Mesenteric fat pad (tissue), 1 donor: ENCODE measurements at regions not wholly inside any gene's neighbourhood (a gene's known extent, or its start where the extent isn't known, plus 50 kb on each side); places are given as distances from the start of the nearest gene placed in this dataset.
"Not testable (repeated sequence)": the region's sequence is repeated elsewhere in the genome, so short reads cannot be mapped to it uniquely, and the experiment has no call there.

Experiments
- DNase-seq: peaks from one replicate; pipeline ENCODE4 v3.0.0-alpha.2; 2020; ENCODE audit warnings: low spot score
- donor health status: DM: yes; HTN: yes; CAD: no.

DNA sequence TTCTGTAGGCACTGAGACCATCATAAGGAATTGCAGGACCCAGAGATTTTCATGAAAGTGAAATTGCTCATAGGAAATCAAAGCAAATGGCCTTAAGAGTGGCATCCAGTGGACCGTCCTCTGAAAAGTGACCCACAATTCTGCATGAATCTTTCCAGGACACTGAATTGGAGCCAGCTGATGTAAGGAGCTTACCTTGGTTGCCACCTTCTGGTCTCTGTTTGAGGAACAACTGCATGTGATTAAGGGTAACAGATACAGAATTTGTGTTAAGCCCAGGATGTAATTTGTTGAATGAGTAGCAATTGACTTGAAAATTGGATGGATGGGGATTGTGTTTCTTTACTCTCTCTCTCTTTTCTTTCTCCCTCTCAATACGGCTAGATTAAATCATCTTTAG is 49.9 kb upstream of the GAS1 start:
- no peak for DNase-seq

DNA sequence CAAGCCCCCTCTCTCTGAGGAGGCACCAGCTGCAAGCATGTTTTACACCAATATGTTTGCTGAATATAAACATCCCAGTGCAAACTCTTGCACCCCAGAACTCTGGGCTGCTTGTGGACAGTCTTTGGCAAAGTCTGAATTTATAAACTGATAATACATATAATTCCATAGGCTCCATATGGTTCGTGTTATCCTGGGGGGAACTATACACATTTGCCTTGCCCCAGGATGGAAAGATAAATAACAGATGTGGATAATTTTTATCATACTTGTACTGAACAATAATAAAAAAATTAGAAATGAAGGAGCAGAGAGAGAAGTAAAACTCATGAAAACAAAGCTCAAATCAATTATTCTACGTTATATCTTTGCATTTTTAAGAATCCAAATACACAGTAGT is 50.6 kb upstream of the GAS1 start:
- DNase-seq: no peak

DNA sequence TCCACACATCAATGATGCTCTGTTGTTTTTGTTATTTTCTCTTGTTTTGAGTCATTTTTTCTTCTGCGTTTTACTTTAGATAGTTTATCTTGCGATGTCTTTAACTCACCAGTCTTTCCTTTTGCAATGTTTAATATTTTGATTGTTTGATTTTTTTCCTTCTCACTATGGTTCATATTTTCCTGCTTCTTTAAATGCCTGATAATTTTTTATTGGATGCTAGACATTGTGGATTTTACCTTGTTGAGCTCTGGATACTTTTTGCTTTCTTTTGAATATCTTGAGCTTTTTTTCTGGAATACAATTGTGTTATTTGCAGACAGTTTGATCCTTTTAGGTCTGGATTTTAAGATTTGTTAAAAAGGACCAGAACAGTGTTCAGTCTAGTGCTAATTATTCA is 55.2 kb upstream of the GAS1 start:
- no peak for DNase-seq

DNA sequence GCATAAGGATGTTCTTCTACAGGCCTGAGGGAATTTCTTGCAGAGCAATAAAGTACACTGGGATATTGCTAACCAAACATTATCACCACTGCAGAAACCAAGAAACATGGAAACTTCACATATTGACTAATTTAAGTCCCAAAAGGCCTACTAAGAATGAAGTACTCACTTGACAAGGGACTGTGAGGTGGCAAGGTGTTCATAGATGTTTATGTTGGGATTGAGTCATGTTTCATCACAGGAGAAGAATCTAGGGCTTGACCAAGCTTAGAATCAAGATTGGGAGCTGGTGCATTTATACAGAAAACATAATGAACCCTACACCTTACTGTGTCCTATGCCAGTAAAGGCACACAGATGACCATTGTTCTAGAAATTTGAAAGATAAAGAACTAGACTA is 56.7 kb upstream of the GAS1 start:
- no peak for DNase-seq

DNA sequence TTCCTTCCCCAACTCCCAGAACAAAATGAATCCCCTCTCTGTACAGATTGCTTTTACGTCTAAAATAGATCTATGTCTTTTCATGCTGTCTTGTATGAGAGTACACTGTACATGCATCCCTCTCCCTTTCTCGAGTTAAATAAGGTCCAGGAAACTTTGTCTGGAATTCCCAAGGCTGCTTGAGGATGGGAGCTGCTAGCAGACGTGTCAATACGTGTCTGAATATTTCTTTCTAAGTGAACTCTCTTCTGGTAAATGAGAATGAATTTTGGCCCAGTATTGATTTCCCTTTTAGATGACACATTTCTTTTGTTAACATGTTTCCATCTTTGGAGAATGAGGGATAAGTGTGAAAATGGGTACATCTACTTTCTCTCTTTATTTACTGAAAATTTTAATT is 59.6 kb upstream of the GAS1 start:
- no peak for DNase-seq

DNA sequence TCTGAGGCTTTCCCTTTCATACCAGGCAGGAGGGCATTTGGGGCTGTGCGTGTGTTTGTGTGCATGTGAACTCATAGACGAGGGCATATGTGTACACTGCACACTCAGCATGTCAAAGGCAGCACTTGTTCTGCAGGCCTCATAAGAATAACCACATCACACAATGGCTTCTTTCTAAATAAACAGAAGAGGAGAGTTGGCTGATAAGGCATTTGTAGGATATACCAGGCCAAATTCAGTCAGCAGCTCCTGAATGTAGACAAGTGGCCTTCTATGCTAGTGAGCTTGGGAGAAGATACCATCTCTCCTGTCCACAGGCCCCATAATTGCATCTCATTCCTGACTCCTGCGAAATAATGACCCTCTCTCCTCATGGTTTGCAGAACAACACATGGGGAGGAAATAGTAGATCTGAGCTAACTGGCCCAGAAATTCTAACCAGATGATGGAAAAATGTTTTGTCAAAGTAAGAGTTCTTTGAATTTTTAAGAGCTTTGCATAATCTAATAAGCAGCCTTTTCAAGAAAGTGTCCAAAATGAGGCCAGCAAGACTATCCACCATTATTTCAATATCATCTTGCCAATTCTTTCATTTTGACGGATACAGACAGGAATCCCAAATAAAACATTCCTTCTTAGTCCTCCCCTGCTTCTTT is 60.5 kb upstream of the GAS1 start:
- DNase-seq: no peak

DNA sequence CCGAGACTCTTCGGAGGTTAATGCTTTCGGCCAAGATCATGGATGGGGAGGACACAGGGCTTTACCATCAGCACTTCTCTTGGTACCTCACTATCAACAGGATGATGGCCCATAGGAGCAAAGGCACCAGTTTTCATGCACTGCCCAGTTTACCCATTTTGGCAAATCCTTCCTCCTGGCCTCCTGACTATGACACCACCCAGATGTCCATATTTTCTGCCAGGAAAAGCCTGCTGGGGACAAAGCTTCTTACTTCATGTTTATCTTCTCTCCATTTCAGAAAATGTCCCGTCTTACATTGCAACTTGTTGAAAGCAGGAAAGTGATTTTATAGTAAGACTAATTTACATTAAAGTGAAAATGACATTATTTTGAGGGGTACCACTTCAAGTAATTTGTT is 61.4 kb upstream of the GAS1 start:
- DNase-seq: no peak

DNA sequence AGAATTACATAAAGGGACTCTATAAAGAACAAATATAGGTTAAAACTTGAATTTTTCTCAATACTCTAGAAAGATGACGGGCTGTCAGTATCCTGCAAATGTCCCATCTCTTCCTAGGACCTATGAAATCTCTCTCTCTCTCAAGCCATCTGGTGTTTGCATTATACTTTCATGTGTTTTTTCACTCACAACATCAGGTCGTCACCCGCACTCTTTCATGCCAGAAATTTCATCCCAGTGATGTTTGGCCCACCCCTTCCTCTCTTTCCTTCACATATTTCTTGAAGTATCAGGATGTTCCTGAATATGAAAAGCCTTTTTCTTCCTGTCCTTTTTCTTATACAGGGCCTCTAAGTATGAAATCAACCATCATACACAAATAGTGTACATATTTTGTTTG is 63.3 kb upstream of the GAS1 start:
- no peak for DNase-seq

DNA sequence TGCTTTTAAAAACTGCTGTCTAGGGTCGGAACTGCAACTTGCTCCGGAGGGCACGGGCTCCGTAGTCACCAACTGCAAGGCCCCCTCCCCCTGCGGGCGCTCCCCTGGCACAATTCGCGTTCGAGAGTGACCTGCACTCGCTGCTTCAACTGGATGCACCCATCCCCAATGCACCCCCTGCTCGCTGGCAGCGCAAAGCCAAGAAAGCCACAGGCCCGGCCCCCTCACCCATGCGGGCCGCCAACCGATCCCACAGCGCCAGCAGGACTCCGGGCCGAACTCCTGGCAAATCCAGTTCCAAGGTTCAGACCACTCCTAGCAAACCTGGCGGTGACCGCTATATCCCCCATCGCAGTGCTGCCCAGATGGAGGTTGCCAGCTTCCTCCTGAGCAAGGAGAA is 64.2 kb upstream of the GAS1 start:
- peak; percentile 86 for DNase-seq

DNA sequence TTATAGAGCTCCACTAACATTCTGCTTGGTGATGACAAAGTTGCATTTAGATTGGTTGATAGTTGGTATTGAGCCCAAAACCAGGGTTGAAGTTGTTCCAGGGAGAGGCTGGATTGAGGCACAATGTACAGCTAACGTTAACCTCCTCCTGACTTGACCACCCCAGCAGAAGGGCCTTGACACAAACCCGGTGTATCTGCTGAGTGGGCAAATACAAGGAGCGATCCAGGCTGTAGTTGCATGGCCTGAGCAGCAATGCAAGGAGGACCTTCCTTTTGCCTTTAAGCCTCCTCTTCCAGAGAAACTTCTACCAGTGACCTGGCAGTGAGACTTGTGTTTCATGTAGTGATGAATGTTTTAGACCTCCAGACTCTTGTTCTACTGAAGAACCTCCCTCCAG is 66.2 kb upstream of the GAS1 start:
- no peak for DNase-seq

DNA sequence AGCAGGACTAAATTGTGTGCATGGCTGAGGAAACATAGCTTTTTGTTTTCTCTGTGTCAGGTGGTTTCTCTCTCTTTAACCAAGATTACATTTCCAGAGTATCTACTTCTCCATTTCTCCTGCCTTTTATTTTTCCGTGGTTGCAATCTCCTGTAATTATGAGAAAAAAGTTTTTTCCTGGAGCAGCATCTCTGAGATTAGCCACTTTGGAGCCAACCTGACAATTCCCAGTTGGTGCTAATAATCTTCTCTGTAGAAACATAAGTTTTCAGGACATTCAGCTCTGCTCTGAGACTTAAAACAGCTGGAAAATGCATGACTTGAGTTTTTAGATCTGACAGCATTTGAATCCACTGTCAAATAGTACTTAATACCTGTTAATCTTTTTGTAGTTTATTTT is 67.1 kb upstream of the GAS1 start:
- no peak for DNase-seq

DNA sequence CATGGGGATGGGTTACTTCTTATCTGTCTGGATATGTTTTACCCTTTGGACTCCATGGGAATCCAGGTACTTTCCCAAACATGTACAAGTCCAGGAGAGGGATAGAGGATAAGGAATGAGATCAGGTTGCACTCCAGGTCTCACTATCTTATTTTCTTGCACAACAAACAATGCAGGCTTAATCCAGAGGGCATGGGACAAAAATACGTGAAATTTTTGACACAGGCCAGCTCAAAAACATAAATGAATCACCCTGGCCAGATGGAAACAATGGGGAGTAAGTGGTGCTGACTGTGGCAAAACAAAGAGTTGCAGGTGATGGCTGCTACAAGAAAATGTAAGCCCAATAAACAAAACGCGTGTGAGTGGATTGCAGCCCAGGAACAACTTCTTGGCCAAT is 69.4 kb upstream of the GAS1 start:
- DNase-seq: no peak

DNA sequence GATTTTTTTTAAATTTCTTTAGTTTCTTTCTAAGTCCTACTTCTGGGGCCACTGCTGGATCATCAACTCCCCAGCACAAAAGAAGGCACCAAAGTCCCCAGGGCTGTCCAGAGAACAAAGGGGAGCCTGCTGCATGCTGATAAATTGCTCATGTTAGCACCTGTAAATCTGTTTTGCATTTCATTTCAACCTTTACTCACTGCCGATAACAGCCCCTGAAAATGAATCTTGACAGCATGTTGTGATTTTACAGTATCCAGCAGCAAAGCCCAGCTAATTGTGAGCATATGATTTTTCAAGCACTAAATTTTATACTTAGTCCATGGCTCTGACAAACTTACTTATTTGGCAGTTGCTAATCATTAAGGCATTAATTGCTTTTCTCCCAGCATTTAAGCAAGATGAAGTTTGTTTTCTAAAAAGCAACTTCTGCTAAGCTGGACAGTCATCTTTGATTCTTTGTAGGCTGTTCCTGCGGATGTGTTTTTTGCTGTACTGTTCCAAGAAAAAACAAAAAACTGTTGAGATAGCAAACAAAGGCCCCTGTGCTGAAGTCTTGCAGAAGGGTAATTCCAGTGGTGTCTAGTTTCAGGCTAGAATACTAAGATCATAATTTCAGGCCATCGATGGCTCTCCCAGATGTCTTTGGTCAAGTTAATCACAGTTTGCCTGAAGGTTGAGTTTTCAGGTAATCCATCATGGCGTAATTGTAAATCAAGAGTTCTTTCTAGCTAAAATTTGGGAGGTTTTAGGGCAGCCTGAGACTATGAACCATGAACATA is 73.1 kb upstream of the GAS1 start:
- DNase-seq: no peak

DNA sequence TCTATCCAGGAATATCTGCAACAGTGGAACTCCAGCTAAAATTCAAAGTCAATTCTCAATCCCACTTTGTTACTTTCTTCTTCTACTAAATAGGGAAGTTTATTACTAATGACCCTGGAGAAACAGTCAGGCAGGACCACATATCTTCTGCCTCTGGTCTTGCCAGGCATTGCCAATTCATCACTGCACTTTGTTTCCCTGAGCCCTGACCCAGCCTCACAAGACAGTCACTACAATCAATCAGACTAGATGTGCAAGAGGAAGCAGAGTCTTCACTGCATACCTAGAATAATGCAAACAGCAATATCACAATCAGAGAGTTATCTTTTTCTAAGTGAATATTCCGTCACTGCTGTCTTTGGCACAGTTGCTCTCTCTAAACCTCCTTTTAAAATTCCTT is 74.9 kb upstream of the GAS1 start:
- no peak for DNase-seq

DNA sequence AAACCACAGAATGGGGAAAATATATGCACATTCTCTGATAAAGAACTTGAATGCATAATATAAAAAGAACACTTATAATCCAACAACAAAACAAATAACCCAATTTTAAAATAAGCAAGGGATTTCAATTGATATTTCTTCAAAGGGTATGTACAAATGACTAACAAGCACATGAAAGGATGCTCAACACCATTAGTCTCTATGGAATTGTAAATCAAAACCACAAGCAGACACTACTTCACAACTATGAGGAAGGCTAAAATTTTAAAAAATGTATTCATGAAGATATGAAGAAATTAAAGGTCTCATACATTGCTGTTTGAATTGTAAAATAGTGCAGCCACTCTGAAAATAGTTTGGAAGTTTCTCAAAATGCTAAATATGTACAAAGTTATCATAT is 78.9 kb upstream of the GAS1 start:
- no peak for DNase-seq

DNA sequence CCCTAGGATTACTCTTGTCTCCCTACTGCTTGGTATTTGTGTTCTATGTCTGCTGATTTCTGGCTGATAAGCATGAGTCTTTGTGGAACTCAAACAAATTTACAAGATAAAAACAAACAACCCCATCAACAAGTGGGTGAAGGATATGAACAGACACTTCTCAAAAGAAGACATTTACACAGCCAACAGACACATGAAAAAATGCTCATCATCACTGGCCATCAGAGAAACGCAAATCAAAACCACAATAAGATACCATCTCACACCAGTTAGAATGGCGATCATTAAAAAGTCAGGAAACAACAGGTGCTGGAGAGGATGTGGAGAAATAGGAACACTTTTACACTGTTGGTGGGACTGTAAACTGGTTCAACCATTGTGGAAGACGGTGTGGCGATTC is 81.5 kb upstream of the GAS1 start:
- not testable (repeated sequence) for DNase-seq

DNA sequence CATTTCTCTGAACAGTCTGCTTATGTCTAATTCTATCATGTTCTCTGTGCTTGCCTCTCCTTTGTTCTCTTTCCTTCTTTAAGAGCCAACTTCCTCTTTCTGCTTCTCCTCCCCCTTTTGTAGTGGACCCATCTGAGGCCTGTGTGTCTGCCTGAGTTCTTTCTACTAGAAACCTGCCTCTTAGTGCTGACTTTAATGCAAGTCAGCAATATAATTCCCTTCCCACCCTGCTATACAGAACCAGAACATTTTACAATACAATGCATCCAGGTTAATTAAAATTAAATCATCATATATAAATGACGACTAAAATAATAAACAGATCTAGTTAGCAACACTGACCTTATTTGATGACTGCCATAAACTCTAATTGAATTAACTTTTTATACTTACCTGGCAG is 82.6 kb upstream of the GAS1 start:
- no peak for DNase-seq

DNA sequence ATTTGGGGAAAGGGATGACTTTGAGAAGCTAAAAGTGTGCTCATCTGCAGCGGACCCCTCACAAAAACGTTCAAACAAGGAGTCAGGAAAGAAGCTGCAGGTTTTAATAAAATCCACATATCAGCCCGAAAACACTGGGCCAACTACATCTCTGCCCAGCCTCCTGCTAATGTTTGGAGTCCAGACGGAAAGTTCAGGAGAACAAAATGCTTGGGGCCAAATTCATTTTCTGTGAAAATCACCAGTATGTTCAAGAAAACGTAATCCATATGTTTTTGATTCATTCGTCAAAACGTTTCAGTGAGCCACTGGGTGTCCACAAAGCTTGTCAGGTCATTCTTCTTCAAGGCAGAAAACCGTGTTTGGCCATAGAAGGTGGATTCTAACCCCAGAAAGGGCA is 87.5 kb upstream of the GAS1 start:
- DNase-seq: no peak

DNA sequence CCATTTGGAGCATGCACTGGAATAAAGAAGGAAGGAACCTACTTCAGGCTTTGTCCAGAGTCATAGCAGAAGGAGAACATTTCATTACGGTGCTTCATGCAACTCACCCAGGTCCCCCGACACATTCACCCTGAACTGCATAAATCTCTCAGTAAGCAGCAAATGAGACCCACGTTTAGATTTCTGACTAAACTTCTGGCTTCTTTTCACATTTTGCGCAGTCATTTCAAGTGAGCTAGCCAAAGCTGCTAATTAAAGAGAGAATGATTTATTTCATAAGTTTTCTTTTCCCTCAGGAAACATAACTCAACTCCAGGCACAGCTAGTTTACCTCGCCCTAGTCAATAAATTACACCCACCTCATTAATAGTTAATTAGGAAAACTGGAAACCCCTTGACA is 88.6 kb upstream of the GAS1 start:
- no peak for DNase-seq

DNA sequence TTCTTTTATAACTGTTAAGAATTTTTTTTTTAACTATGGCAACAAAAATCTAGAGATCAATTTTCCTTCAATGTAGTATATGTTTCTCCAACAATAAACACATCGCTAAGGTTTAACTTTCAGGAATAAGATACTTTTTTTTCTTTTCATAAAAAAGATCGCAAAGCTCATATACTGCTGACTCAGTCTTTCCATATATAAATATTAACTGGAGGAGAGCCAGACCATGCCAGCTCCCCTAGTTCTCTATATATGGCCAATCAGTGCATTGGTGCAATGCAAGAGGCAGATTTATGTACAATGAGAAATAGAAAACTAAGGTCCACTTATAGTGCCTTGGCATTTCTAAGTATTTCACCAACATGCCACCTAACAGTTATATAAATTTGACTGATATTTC is 89.2 kb upstream of the GAS1 start:
- DNase-seq: no peak

DNA sequence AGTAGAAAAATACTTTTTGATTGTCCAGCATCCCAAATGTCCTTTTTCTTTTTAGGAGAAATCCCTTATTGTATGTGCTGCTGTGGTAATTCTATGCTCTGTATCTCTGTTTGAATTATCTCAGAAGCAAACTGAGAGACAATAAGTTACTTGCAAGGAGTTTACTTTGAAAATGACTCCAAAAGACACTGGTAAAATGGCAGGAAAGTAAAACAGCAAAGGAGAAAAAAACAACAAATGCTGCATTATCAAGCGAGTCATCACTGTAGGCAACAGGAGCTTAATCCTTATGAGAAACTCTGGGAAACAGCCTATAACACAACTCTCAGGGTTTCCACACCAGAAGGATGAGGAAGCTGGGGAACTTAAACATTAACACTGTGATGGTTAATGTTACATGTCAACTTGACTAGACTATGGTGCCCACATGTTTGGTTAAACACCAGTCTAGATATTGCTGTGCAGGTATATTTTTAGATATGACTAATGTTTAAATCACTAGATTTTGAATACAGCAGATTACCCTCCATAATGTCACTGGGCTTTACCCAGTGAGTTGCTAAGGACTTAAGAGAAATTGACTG is 92.6 kb upstream of the GAS1 start:
- DNase-seq: no peak

DNA sequence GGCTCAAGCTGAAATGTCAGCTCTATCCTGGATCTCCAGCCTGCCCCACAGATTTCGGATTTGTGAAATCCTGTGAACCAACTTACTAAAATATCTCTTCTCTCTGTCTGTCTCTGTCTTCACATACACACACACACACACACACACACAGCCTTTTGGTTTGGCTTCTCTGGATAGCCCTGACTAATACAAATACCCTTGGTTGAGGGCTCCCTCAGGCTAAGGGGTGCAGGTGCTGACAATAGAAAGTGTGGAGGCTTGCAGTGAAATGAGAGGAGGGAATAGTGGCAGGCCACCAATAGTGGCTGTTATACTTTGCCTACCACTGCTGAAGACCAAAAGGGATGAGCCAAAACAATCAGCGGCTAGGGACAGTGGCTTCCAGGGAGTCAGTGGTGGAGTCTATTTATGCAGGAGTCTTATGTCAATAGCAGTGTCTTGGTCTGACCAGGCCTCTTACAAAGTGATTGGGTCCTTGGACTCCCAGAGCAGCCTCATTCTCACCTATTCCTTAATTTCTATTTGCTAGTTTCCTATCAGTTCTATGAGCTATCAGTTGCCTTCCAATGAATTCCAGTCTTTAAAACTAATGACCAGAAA is 93.2 kb upstream of the GAS1 start:
- DNase-seq: no peak
